ENCODE measurements at regions not wholly inside any gene's neighbourhood (a gene's known extent, or its start where the extent isn't known, plus 50 kb on each side); places are given as distances from the start of the nearest gene placed in this dataset.

- Mint-ChIP-seq H3K9me3 (ENCODE audit: unreplicated experiment) (no peaks in the 10 kb centered on the region), H3K27ac (ENCODE audit: low read depth, unreplicated experiment) (no peak overlapping the region), H3K36me3 (ENCODE audit: insufficient read depth, unreplicated experiment) (no peaks in the 10 kb centered on the region), H3K4me3 (ENCODE audit: unreplicated experiment) (no peak overlapping the region), H3K27me3 (ENCODE audit: insufficient read depth, unreplicated experiment) (no peaks in the 10 kb centered on the region), H3K4me1 (ENCODE audit: insufficient read depth, unreplicated experiment) (no peaks in the 10 kb centered on the region)
- CTCF ChIA-PET = interaction anchor here (0.9 kb wide), 1 partner anchor 26 kb away, joined by 3 read pairs; no protein-coding TSS in a partner anchor
- no peak for DNase-seq (ENCODE audit: unreplicated experiment)
- no peak for TF ChIP-seq CTCF (IDR thresholded peaks at IDR 0.05; ENCODE audit: unreplicated experiment)
- intact Hi-C loops (cut with micrococcal nuclease) = no loop called here
- no TSS peak for BruUV-seq (replicated peaks)
- POLR2A ChIA-PET = no interaction called here
Measured at GRCh38 chr4:62901101-62901500, 1508.1 kb downstream of the TECRL start.

GRCh38 chr4:62899646-62900364, 1509.4 kb downstream of the TECRL start:
- BruUV-seq (replicated peaks) = no TSS peak
- Mint-ChIP-seq H3K36me3 (ENCODE audit: insufficient read depth, unreplicated experiment) (no peaks in the 10 kb centered on the region), H3K9me3 (ENCODE audit: unreplicated experiment) (no peaks in the 10 kb centered on the region), H3K4me1 (ENCODE audit: insufficient read depth, unreplicated experiment) (no peaks in the 10 kb centered on the region), H3K27ac (ENCODE audit: low read depth, unreplicated experiment) (no peak overlapping the region), H3K4me3 (ENCODE audit: unreplicated experiment) (no peak overlapping the region), H3K27me3 (ENCODE audit: insufficient read depth, unreplicated experiment) (no peaks in the 10 kb centered on the region)
- CTCF ChIA-PET = interaction anchor here (0.6 kb wide), 1 partner anchor 1454 kb away, joined by 3 read pairs; no protein-coding TSS in a partner anchor
- intact Hi-C loops (cut with micrococcal nuclease) = no loop called here
- no peak for TF ChIP-seq CTCF (IDR thresholded peaks at IDR 0.05; ENCODE audit: unreplicated experiment)
- DNase-seq (ENCODE audit: unreplicated experiment) = no peak
- POLR2A ChIA-PET = no interaction called here

- intact Hi-C loops (cut with micrococcal nuclease) = no loop called here
- no peaks in the 10 kb centered on the region for H3K9me3 Mint-ChIP-seq (ENCODE audit: unreplicated experiment)
- no TSS peak for BruUV-seq (replicated peaks)
- H3K36me3 Mint-ChIP-seq (ENCODE audit: insufficient read depth, unreplicated experiment) = no peaks in the 10 kb centered on the region
- H3K4me1 Mint-ChIP-seq (ENCODE audit: insufficient read depth, unreplicated experiment) = no peaks in the 10 kb centered on the region
- CTCF ChIA-PET = no interaction called here
- H3K27me3 Mint-ChIP-seq (ENCODE audit: insufficient read depth, unreplicated experiment) = no peaks in the 10 kb centered on the region
- POLR2A ChIA-PET = no interaction called here
- no peak overlapping the region for H3K4me3 Mint-ChIP-seq (ENCODE audit: unreplicated experiment)
- no peak overlapping the region for H3K27ac Mint-ChIP-seq (ENCODE audit: low read depth, unreplicated experiment)
- no peak for TF ChIP-seq CTCF (IDR thresholded peaks at IDR 0.05; ENCODE audit: unreplicated experiment)
- no peak for DNase-seq (ENCODE audit: unreplicated experiment)
Measured at GRCh38 chr4:62898115-62898514, 1511.1 kb downstream of the TECRL start.

- Mint-ChIP-seq H3K9me3 (ENCODE audit: unreplicated experiment) (no peaks in the 10 kb centered on the region), H3K36me3 (ENCODE audit: insufficient read depth, unreplicated experiment) (no peaks in the 10 kb centered on the region), H3K27ac (ENCODE audit: low read depth, unreplicated experiment) (no peak overlapping the region), H3K4me3 (ENCODE audit: unreplicated experiment) (no peak overlapping the region), H3K4me1 (ENCODE audit: insufficient read depth, unreplicated experiment) (no peaks in the 10 kb centered on the region), H3K27me3 (ENCODE audit: insufficient read depth, unreplicated experiment) (no peaks in the 10 kb centered on the region)
- CTCF ChIA-PET = no interaction called here
- intact Hi-C loops (cut with micrococcal nuclease) = no loop called here
- POLR2A ChIA-PET = no interaction called here
- no TSS peak for BruUV-seq (replicated peaks)
- DNase-seq (ENCODE audit: unreplicated experiment) = no peak
- TF ChIP-seq CTCF (IDR thresholded peaks at IDR 0.05; ENCODE audit: unreplicated experiment) = no peak
Measured at GRCh38 chr4:62896721-62897120, 1512.5 kb downstream of the TECRL start.

All from MCF 10A (cell line).